Adrenal gland (tissue), 5 donors: ENCODE measurements at regions not wholly inside any gene's neighbourhood (a gene's known extent, or its start where the extent isn't known, plus 50 kb on each side); places are given as distances from the start of the nearest gene placed in this dataset.

Source experiments
- POLR2A ChIP-seq, 2 donors: fragments of 450-650 bp; IDR thresholded peaks; one replicate each; pipeline ENCODE4 v1.6.1; 2017; ENCODE audit warnings: antibody characterized with exemption in 2 of 2, mild to moderate bottlenecking in 2 of 2, moderate library complexity in 1 of 2
- TF ChIP-seq, protein P1 (sequence below), 6 experiments: fragments of 450-650 bp in 4 of 6; fragments of 200-600 bp in 2 of 6; sonication (generic) in 1 of 6; IDR thresholded peaks; 1 replicate in 5 of 6; 2 replicates in 1 of 6; pipeline versions ENCODE4 v1.5.1 to v1.8.0; 2016 to 2021; ENCODE audit warnings: antibody characterized with exemption in 6 of 6, mild to moderate bottlenecking in 2 of 6, moderate library complexity in 1 of 6
- donor health status: DM: no; HTN: no; CAD: no.

DNA sequence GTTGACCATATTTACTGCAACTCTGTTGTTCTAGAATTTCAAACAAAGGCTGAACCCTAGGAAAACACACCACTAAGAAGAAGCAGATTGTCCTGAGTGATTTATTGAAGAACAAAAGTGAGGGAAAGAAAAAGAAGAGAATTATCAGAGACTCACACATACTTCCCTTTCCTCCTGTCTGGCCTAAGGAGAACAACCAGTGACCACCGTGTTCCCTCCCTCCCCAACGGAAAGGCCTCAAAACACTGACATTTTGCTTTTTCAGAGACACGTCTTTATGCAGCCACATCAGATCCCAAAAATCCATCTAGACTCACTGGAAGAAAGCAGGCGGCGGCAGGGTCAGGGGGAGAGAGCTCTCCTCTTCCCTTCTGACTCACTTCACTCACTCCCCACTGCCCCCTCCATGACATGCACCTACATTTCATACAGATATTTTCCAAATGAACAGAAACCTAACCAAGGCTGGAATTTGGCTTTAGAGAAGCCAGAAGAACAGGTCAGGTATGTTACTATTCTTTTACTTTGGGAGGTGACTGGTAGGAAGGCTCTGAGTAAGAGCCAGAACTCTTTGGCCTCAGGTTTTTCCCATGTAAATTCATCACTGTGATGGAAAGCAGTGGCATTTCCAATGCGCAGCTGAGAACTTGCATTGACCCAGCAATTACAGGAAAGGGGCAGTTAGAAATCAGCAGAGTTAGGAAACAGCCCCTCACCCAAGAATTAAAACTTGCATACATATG, 169.9 kb downstream of the BCL11A start:
- no peak for TF ChIP-seq POLR2A (IDR thresholded peaks at IDR 0.05)
- TF ChIP-seq, protein P1, sequence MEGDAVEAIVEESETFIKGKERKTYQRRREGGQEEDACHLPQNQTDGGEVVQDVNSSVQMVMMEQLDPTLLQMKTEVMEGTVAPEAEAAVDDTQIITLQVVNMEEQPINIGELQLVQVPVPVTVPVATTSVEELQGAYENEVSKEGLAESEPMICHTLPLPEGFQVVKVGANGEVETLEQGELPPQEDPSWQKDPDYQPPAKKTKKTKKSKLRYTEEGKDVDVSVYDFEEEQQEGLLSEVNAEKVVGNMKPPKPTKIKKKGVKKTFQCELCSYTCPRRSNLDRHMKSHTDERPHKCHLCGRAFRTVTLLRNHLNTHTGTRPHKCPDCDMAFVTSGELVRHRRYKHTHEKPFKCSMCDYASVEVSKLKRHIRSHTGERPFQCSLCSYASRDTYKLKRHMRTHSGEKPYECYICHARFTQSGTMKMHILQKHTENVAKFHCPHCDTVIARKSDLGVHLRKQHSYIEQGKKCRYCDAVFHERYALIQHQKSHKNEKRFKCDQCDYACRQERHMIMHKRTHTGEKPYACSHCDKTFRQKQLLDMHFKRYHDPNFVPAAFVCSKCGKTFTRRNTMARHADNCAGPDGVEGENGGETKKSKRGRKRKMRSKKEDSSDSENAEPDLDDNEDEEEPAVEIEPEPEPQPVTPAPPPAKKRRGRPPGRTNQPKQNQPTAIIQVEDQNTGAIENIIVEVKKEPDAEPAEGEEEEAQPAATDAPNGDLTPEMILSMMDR (IDR thresholded peaks at IDR 0.05), result no peak
